Retinal pigment epithelial cell (primary cell): ENCODE measurements at regions not wholly inside any gene's neighbourhood (a gene's known extent, or its start where the extent isn't known, plus 50 kb on each side); places are given as distances from the start of the nearest gene placed in this dataset.

Experiments
- DNase-seq: peaks from one replicate; pipeline ENCODE4 v3.0.0-alpha.2; 2010; ENCODE audit warnings: low read depth
- H3K4me3 ChIP-seq: 2 replicates; pipeline ENCODE4 v1.5.1; 2011; ENCODE audit warnings: mild to moderate bottlenecking, low read length, control low read depth, moderate library complexity
- CTCF ChIP-seq: conservative IDR thresholded peaks from 2 replicates; pipeline ENCODE4 v1.5.1; 2011; ENCODE audit warnings: low read depth, low read length, control low read depth, inconsistent platforms

- no peak for TF ChIP-seq CTCF
Observed at GRCh38 chr5:1973391-1974013, 90.8 kb upstream of the IRX4 start.

GRCh38 chr5:1971944-1972343, 89.2 kb upstream of the IRX4 start:
- no peak for TF ChIP-seq CTCF
- no peak overlapping the region for H3K4me3 ChIP-seq
- no peak for DNase-seq

More at GRCh38 chr5:1973391-1974013, 90.8 kb upstream of the IRX4 start:
- DNase-seq, result no peak
- no peak overlapping the region for H3K4me3 ChIP-seq

- H3K4me3 ChIP-seq, result no peak overlapping the region
- no peak for TF ChIP-seq CTCF
- DNase-seq, result no peak
Observed at GRCh38 chr5:1967736-1968135, 85.0 kb upstream of the IRX4 start.

- H3K4me3 ChIP-seq, result no peak overlapping the region
- TF ChIP-seq CTCF, result no peak
- no peak for DNase-seq
Observed at GRCh38 chr5:1966461-1966860, 83.7 kb upstream of the IRX4 start.

GRCh38 chr5:1965925-1966324, 83.2 kb upstream of the IRX4 start:
- TF ChIP-seq CTCF, result no peak
- DNase-seq, result no peak
- no peak overlapping the region for H3K4me3 ChIP-seq

GRCh38 chr5:1963941-1964451, 81.3 kb upstream of the IRX4 start:
- no peak overlapping the region for H3K4me3 ChIP-seq
- TF ChIP-seq CTCF, result no peak
- DNase-seq, result no peak

- DNase-seq, result no peak
- H3K4me3 ChIP-seq, result no peak overlapping the region
- TF ChIP-seq CTCF, result no peak
Observed at GRCh38 chr5:1963358-1963757, 80.6 kb upstream of the IRX4 start.
